Astrocyte (in vitro differentiated cells and primary cell): ENCODE measurements at regions not wholly inside any gene's neighbourhood (a gene's known extent, or its start where the extent isn't known, plus 50 kb on each side); places are given as distances from the start of the nearest gene placed in this dataset.
A peak's percentile ranks its signal among the peaks of the same experiment; 100 is the strongest.

ENCODE experiments used
- DNase-seq: peaks from one replicate; pipeline ENCODE4 v3.0.0-alpha.2; 2010; ENCODE audit warnings: low read depth
- FAIRE-seq: peaks from 2 replicates; lab custom pipeline; 2011; peaks lifted over from hg19 to GRCh38; lab: Jason Lieb, UNC
- H2AFZ ChIP-seq: 2 replicates; pipeline ENCODE4 v1.6.0; 2012; ENCODE audit warnings: low read depth, low read length, inconsistent platforms
- H3K27ac ChIP-seq: 2 replicates; pipeline ENCODE4 v1.5.1; 2011; ENCODE audit warnings: low read depth, low read length, inconsistent platforms
- H3K27me3 ChIP-seq: 2 replicates; pipeline ENCODE4 v1.6.0; 2011; ENCODE audit warnings: low read length, inconsistent platforms; ENCODE audit not compliant: insufficient read depth
- H3K36me3 ChIP-seq: 2 replicates; pipeline ENCODE4 v1.5.1; 2011; ENCODE audit warnings: low read length, inconsistent platforms; ENCODE audit not compliant: insufficient read depth
- H3K4me1 ChIP-seq: 2 replicates; pipeline ENCODE4 v1.5.1; 2011; ENCODE audit warnings: low read length, inconsistent platforms; ENCODE audit not compliant: insufficient read depth
- H3K4me2 ChIP-seq: 2 replicates; pipeline ENCODE4 v1.6.0; 2012; ENCODE audit warnings: low read length, inconsistent platforms
- H3K4me3 ChIP-seq: 2 replicates; pipeline ENCODE4 v1.5.1; 2011; ENCODE audit warnings: low read depth, mild to moderate bottlenecking, low read length, inconsistent platforms; ENCODE audit not compliant: insufficient read depth
- H3K79me2 ChIP-seq: 2 replicates; pipeline ENCODE4 v1.6.0; 2012; ENCODE audit warnings: mild to moderate bottlenecking, low read length, inconsistent platforms; ENCODE audit not compliant: insufficient read depth
- H3K9ac ChIP-seq: 2 replicates; pipeline ENCODE4 v1.6.0; 2012; ENCODE audit warnings: mild to moderate bottlenecking, low read length, inconsistent platforms
- H3K9me3 ChIP-seq: 2 replicates; pipeline ENCODE4 v1.5.1; 2012; ENCODE audit warnings: low read depth, mild to moderate bottlenecking, low read length, inconsistent platforms; ENCODE audit not compliant: insufficient read depth
- H4K20me1 ChIP-seq: 2 replicates; pipeline ENCODE4 v1.6.0; 2012; ENCODE audit warnings: low read length, inconsistent platforms; ENCODE audit not compliant: insufficient read depth
- H3K27ac Mint-ChIP-seq: one replicate; pipeline ENCODE4 v1.8.0; 2021; ENCODE audit warnings: mild to moderate bottlenecking, mixed read lengths; ENCODE audit not compliant: unreplicated experiment
- H3K27me3 Mint-ChIP-seq: one replicate; pipeline ENCODE4 v1.8.0; 2021; ENCODE audit warnings: low read depth, mixed read lengths; ENCODE audit not compliant: unreplicated experiment
- H3K36me3 Mint-ChIP-seq: one replicate; pipeline ENCODE4 v1.8.0; 2021; ENCODE audit warnings: low read depth, mixed read lengths; ENCODE audit not compliant: unreplicated experiment
- H3K4me1 Mint-ChIP-seq: one replicate; pipeline ENCODE4 v1.8.0; 2021; ENCODE audit warnings: low read depth, mixed read lengths; ENCODE audit not compliant: unreplicated experiment
- H3K4me3 Mint-ChIP-seq: one replicate; pipeline ENCODE4 v1.8.0; 2021; ENCODE audit warnings: mild to moderate bottlenecking, moderate library complexity, mixed read lengths; ENCODE audit not compliant: unreplicated experiment
- H3K9me3 Mint-ChIP-seq: one replicate; pipeline ENCODE4 v1.8.0; 2021; ENCODE audit warnings: mild to moderate bottlenecking, mixed read lengths; ENCODE audit not compliant: unreplicated experiment
- EZH2 ChIP-seq: IDR thresholded peaks from 2 replicates; pipeline ENCODE4 v1.6.1; 2012; ENCODE audit warnings: mild to moderate bottlenecking, low read length, inconsistent platforms; ENCODE audit not compliant: insufficient read depth
- TF ChIP-seq, protein P1 (sequence below): IDR thresholded peaks from 2 replicates; pipeline ENCODE4 v1.5.1; 2011; ENCODE audit warnings: low read depth, mild to moderate bottlenecking, inconsistent platforms, low read length, moderate library complexity; ENCODE audit not compliant: insufficient read depth

DNA sequence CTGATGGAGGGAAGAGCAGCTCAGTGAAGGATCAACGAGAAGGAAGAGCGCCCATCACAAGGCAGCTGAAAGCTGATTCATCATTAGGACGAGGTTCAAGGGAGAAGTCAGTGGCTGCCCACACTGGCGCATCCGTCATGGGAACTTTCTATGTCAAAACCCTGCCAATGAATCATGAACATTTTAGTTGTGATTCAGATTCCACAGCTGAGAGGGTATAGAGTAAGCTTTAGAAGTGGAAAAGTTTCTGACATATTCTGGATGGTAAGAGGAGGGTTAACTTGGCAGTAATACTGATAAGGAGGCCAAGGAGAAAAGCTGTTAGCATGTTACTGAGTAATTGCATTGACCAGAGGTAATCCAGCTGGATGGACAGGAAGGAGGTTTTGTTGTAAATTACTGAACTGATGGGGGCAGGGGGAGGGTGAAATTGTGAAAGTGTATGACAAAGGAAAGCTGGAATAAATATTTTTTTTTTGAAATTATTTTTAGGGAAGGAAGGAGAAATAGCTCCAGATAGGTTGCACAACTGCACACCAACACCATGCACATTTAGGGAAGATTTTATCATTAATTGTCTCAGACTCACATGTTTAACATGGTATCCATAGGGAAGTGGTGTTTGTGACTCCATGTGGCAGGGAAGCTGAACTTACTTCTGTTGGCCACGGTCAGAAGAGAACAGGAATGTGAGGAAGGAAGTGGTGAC, 78.3 kb upstream of the NRP1 start:
- peak overlapping the region; percentile 68 for H3K27ac ChIP-seq
- Mint-ChIP-seq H3K9me3 (peaks cover 2% of the 10 kb centered on the region), H3K4me1 (peaks cover 20% of the 10 kb centered on the region), H3K27me3 (no peaks in the 10 kb centered on the region), H3K27ac (peak overlapping the region; percentile 63), H3K4me3 (no peak overlapping the region), H3K36me3 (no peaks in the 10 kb centered on the region)
- DNase-seq (peak; percentile 94), FAIRE-seq (peak; percentile 91)
- H3K79me2 ChIP-seq: no peaks in the 10 kb centered on the region
- TF ChIP-seq, protein P1, sequence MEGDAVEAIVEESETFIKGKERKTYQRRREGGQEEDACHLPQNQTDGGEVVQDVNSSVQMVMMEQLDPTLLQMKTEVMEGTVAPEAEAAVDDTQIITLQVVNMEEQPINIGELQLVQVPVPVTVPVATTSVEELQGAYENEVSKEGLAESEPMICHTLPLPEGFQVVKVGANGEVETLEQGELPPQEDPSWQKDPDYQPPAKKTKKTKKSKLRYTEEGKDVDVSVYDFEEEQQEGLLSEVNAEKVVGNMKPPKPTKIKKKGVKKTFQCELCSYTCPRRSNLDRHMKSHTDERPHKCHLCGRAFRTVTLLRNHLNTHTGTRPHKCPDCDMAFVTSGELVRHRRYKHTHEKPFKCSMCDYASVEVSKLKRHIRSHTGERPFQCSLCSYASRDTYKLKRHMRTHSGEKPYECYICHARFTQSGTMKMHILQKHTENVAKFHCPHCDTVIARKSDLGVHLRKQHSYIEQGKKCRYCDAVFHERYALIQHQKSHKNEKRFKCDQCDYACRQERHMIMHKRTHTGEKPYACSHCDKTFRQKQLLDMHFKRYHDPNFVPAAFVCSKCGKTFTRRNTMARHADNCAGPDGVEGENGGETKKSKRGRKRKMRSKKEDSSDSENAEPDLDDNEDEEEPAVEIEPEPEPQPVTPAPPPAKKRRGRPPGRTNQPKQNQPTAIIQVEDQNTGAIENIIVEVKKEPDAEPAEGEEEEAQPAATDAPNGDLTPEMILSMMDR: no peak
- no peak for TF ChIP-seq EZH2
- H3K4me3 ChIP-seq: no peak overlapping the region
- no peaks in the 10 kb centered on the region for H3K36me3 ChIP-seq
- H3K9ac ChIP-seq: peak overlapping the region; percentile 28
- H3K27me3 ChIP-seq: no peaks in the 10 kb centered on the region
- no peaks in the 10 kb centered on the region for H3K9me3 ChIP-seq
- peak overlapping the region; percentile 15 for H2AFZ ChIP-seq
- H3K4me2 ChIP-seq: peak overlapping the region; percentile 52
- no peaks in the 10 kb centered on the region for H4K20me1 ChIP-seq
- H3K4me1 ChIP-seq: peaks cover 16% of the 10 kb centered on the region

DNA sequence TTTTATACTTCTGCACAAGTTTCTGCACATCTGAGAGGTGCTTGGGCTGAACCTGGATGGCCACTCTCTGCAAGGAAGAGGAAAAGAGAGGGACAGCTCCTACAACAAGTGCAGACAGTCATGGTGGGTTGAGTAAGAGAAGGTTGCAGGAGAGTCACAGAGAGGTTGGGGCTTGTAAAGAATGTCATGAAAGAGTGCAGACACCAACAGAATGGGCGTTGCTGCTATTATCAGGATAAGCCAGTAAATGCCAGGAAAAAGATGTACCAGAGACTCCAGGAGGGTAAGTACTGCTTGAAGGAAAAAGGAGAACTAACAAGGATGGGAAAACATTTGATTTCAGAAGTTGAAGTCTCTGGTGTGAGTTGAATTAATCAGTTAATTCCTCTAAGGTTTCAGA, 77.8 kb upstream of the NRP1 start:
- Mint-ChIP-seq H3K4me1 (peaks cover 20% of the 10 kb centered on the region), H3K36me3 (no peaks in the 10 kb centered on the region), H3K9me3 (peaks cover 2% of the 10 kb centered on the region), H3K27me3 (no peaks in the 10 kb centered on the region), H3K4me3 (no peak overlapping the region), H3K27ac (peak overlapping the region; percentile 63)
- peaks cover 16% of the 10 kb centered on the region for H3K4me1 ChIP-seq
- H3K36me3 ChIP-seq: no peaks in the 10 kb centered on the region
- H2AFZ ChIP-seq: peak overlapping the region; percentile 15
- DNase-seq (no peak), FAIRE-seq (no peak)
- peak overlapping the region; percentile 28 for H3K9ac ChIP-seq
- H3K79me2 ChIP-seq: no peaks in the 10 kb centered on the region
- H3K4me2 ChIP-seq: peak overlapping the region; percentile 52
- no peaks in the 10 kb centered on the region for H3K27me3 ChIP-seq
- no peaks in the 10 kb centered on the region for H4K20me1 ChIP-seq
- H3K27ac ChIP-seq: peak overlapping the region; percentile 68
- H3K4me3 ChIP-seq: no peak overlapping the region
- H3K9me3 ChIP-seq: no peaks in the 10 kb centered on the region
- TF ChIP-seq, protein P1: no peak
- no peak for TF ChIP-seq EZH2

DNA sequence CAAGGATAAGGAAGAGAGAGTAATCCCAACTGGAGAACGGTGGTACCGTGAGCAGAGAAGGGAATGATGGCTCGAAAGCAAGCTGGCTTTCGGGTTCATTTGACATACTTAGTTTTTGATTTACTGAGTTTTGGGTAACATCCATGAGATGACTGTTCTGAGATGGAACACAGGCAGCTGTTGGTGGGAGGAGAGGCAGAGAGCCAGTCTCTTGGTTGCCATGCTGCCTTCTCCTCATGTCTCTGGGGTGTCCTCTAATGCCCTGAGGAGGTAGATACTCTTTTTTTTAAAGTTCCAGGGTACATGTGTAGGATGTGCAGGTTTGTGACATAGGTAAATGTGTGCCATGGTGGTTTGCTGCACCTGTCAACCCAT, 76.4 kb upstream of the NRP1 start:
- Histone ChIP-seq H3K36me3 (no peaks in the 10 kb centered on the region), H3K27ac (no peak overlapping the region), H3K9me3 (no peaks in the 10 kb centered on the region), H3K4me2 (no peak overlapping the region), H4K20me1 (no peaks in the 10 kb centered on the region), H3K4me3 (no peak overlapping the region), H2AFZ (no peak overlapping the region), H3K9ac (no peak overlapping the region), H3K27me3 (no peaks in the 10 kb centered on the region), H3K4me1 (peaks cover 16% of the 10 kb centered on the region), H3K79me2 (no peaks in the 10 kb centered on the region)
- no peak for FAIRE-seq
- H3K27ac Mint-ChIP-seq: no peak overlapping the region
- peaks cover 2% of the 10 kb centered on the region for H3K9me3 Mint-ChIP-seq
- no peak for DNase-seq
- no peaks in the 10 kb centered on the region for H3K36me3 Mint-ChIP-seq
- H3K4me3 Mint-ChIP-seq: no peak overlapping the region
- TF ChIP-seq, protein P1: no peak
- TF ChIP-seq EZH2: no peak
- no peaks in the 10 kb centered on the region for H3K27me3 Mint-ChIP-seq
- peaks cover 18% of the 10 kb centered on the region for H3K4me1 Mint-ChIP-seq
